WERI-Rb-1 (cell line): ENCODE measurements at regions not wholly inside any gene's neighbourhood (a gene's known extent, or its start where the extent isn't known, plus 50 kb on each side); places are given as distances from the start of the nearest gene placed in this dataset.
"Not testable (repeated sequence)": the region's sequence is repeated elsewhere in the genome, so short reads cannot be mapped to it uniquely, and the experiment has no call there.

ENCODE experiments used
- DNase-seq: peaks from one replicate; pipeline ENCODE4 v3.0.0-alpha.2; 2020
- H3K27ac ChIP-seq: fragments of 250-450 bp; sonication (Bioruptor Pico); 2 replicates; pipeline ENCODE4 v1.5.1; 2020; ENCODE audit warnings: mild to moderate bottlenecking, moderate library complexity
- H3K27me3 ChIP-seq: fragments of 250-450 bp; sonication (Bioruptor Pico); 2 replicates; pipeline ENCODE4 v1.5.1; 2021; ENCODE audit warnings: mild to moderate bottlenecking, low read depth, moderate library complexity; ENCODE audit not compliant: insufficient read depth, severe bottlenecking
- H3K36me3 ChIP-seq: fragments of 250-450 bp; sonication (Bioruptor Pico); 2 replicates; pipeline ENCODE4 v1.5.1; 2020; ENCODE audit warnings: mild to moderate bottlenecking, moderate library complexity
- H3K4me3 ChIP-seq: 2 replicates; pipeline ENCODE4 v1.5.1; 2011; ENCODE audit warnings: low read depth, mild to moderate bottlenecking, control low read depth, low read length
- H3K9me3 ChIP-seq: fragments of 250-450 bp; sonication (Bioruptor Pico); 2 replicates; pipeline ENCODE4 v1.5.1; 2021; ENCODE audit warnings: mild to moderate bottlenecking, moderate library complexity; ENCODE audit not compliant: severe bottlenecking
- TF ChIP-seq, protein P1 (sequence below): IDR thresholded peaks from 2 replicates; pipeline ENCODE4 v1.5.1; 2011; ENCODE audit warnings: low read depth, mild to moderate bottlenecking, control low read depth, inconsistent platforms, low read length

DNA sequence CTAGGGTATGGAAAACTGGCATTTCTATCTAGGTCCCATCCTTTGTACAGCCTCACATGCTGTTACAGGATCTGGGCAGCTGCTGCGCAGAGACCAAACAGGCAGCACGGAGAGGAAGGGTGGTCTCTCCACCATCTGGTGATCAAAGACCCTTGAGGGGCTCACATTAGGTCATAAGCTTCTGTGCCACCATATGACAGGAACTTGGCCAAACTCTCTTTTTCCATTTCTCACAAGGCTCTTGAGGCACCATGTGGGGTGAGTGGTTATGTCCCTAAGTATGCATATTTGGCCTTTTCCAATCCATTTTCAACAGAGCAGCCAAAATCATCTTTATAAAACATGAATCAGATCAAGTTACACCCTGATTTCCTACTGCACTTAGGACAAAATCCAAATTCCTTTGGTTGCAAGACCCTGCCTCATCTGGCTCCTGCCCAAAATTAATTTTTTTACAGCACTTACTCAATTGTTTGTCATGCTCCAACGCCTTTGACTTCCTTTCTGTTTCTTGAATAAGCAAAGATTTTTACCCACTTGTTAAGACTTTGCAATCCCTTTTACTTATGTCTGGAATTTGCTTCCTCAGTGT lies 730.0 kb downstream of the MAT2B start:
- H3K27ac ChIP-seq: no peak overlapping the region
- TF ChIP-seq, protein P1, sequence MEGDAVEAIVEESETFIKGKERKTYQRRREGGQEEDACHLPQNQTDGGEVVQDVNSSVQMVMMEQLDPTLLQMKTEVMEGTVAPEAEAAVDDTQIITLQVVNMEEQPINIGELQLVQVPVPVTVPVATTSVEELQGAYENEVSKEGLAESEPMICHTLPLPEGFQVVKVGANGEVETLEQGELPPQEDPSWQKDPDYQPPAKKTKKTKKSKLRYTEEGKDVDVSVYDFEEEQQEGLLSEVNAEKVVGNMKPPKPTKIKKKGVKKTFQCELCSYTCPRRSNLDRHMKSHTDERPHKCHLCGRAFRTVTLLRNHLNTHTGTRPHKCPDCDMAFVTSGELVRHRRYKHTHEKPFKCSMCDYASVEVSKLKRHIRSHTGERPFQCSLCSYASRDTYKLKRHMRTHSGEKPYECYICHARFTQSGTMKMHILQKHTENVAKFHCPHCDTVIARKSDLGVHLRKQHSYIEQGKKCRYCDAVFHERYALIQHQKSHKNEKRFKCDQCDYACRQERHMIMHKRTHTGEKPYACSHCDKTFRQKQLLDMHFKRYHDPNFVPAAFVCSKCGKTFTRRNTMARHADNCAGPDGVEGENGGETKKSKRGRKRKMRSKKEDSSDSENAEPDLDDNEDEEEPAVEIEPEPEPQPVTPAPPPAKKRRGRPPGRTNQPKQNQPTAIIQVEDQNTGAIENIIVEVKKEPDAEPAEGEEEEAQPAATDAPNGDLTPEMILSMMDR: no peak
- H3K27me3 ChIP-seq: no peaks in the 10 kb centered on the region
- no peak overlapping the region for H3K4me3 ChIP-seq
- no peaks in the 10 kb centered on the region for H3K36me3 ChIP-seq
- no peaks in the 10 kb centered on the region for H3K9me3 ChIP-seq
- DNase-seq: no peak

DNA sequence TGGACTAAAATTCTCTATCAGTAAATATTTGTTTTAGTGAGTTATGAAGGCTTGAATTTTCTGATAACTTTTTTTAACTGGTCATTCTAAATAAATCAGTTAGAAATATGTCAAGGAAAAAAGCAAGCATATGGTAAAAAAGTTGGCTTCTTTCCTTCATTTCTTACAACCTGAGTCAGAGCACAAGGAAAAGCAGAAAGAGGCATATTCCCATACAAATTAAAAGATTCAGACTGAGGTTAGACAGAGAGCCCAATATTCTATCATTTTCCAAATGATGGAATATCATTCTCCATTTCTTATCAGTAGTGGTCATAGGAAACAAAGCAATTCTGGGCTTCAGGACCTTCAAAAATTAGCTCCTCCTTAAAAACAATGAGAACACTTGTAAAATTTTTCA lies 732.1 kb downstream of the MAT2B start:
- H3K36me3 ChIP-seq: no peaks in the 10 kb centered on the region
- no peaks in the 10 kb centered on the region for H3K27me3 ChIP-seq
- H3K4me3 ChIP-seq: no peak overlapping the region
- TF ChIP-seq, protein P1: no peak
- no peak overlapping the region for H3K27ac ChIP-seq
- DNase-seq: no peak
- no peaks in the 10 kb centered on the region for H3K9me3 ChIP-seq

DNA sequence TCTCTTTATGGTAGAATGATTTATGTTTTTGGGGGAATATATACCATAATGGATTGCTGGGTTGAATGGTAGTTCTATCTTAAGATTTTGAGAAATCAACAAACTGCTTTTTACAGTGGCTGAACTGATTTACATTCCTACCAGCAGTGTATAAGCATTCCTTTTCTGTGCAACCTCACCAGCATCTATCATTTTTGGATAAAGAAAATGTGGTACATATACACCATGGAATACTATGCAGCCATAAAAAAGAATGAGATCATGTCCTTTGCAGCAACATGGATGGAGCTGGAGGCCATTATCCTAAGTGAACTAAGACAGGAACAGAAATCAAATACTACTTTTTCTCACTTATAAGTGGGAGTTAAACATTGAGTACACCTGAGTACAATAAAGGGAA lies 746.4 kb downstream of the MAT2B start:
- not testable (repeated sequence) for H3K9me3 ChIP-seq, H3K4me3 ChIP-seq, H3K27me3 ChIP-seq, DNase-seq, H3K36me3 ChIP-seq, H3K27ac ChIP-seq

DNA sequence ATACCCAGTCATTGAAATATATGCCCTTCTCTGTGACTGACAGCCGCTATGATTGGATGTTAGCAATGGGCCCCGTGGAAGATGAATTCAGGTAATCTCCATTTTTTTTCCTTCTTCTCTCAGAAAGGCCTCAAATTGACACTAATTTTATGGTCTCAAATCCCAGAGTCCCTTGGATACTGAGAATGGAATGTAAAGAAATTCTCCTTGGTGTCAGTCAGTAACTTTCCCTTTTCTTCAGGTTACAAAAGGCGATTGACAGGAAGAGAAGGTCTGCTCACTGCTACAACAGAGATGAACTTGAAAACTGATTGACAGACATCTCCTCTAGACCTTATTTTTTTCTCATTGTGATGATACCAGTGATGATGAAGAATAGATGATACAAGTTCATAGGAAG lies 748.3 kb downstream of the MAT2B start:
- Histone ChIP-seq H3K4me3 (no peak overlapping the region), H3K27me3 (no peaks in the 10 kb centered on the region), H3K27ac (no peak overlapping the region), H3K9me3 (peaks cover 4% of the 10 kb centered on the region), H3K36me3 (no peaks in the 10 kb centered on the region)
- TF ChIP-seq, protein P1: no peak
- no peak for DNase-seq

DNA sequence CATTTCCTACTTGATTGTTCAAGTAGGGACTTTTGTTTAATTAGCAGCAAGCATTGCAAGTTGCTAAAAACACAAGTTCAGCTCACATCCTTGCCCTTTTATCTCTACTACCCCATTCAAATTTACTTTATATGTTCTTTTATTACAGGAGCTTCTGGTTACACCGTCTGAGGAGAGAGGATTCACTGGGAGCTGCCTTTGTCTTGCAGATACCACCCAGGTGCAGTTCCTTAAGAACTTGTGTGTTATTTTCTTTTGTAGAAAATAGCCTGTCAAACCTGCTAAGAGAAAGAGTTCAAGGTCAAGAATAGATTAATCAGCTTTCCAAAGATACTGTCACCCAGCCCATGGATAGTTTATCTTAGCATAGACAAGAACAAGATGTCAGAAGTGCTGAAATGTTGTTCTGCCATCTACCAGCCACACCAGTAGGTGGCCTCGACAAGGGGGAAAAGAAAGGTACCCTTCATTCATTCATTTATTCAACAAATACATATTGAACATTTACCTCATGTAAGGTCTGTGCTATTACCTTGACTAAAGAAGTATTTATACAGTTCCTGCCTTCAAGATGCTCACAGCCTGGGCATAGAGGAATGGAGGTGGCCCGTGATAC lies 750.3 kb downstream of the MAT2B start:
- no peaks in the 10 kb centered on the region for H3K27me3 ChIP-seq
- no peaks in the 10 kb centered on the region for H3K36me3 ChIP-seq
- peaks cover 4% of the 10 kb centered on the region for H3K9me3 ChIP-seq
- TF ChIP-seq, protein P1: 0 out of 2 replicates have a peak, but pooled peaks have one; percentile 14
- no peak for DNase-seq
- no peak overlapping the region for H3K27ac ChIP-seq
- H3K4me3 ChIP-seq: no peak overlapping the region

DNA sequence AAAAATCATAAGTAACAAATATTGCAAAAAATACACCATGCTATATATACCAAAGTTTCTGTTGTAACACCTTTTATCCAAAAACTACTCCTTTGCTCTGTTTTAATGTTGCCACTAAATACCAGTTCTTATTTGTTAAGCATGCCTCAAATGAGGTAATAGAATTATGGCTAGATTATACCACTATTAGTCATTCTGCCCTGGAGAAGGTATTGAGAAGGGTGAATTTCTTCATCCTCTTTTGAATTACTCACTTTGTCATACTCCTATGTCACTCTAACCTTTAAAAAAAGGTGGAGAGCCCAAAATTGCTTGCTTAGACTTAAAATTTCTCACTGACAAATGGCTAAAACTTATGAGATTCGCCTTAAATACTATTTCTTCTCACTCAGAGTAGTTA lies 750.9 kb downstream of the MAT2B start:
- Histone ChIP-seq H3K9me3 (peaks cover 4% of the 10 kb centered on the region), H3K4me3 (no peak overlapping the region), H3K27me3 (no peaks in the 10 kb centered on the region), H3K36me3 (no peaks in the 10 kb centered on the region), H3K27ac (no peak overlapping the region)
- TF ChIP-seq, protein P1: no peak
- DNase-seq: no peak
